H1 (cell line): ENCODE measurements at regions not wholly inside any gene's neighbourhood (a gene's known extent, or its start where the extent isn't known, plus 50 kb on each side); places are given as distances from the start of the nearest gene placed in this dataset.

Experiments used
- ATF3 ChIP-seq: IDR thresholded peaks from 2 replicates; pipeline ENCODE4 v1.6.1; 2011; ENCODE audit warnings: low read depth, mild to moderate bottlenecking, low read length; ENCODE audit not compliant: insufficient read depth
- BRCA1 ChIP-seq: IDR thresholded peaks from 2 replicates; pipeline ENCODE4 v1.6.1; 2012; ENCODE audit warnings: low read depth, low read length, improper control_type of control experiment
- CHD7 ChIP-seq: fragments of 300-600 bp; sonication (generic); IDR thresholded peaks from 2 replicates; pipeline ENCODE4 v1.7.1; 2012; ENCODE audit warnings: low read length, moderate library complexity, mild to moderate bottlenecking, inconsistent platforms; ENCODE audit not compliant: insufficient replicate concordance
- FOSL1 ChIP-seq: IDR thresholded peaks from 2 replicates; pipeline ENCODE4 v1.6.1; 2011; ENCODE audit warnings: mild to moderate bottlenecking, low read depth, low read length, moderate library complexity; ENCODE audit not compliant: insufficient read depth
- PHF8 ChIP-seq: fragments of 200-600 bp; sonication (generic); conservative IDR thresholded peaks from 2 replicates; pipeline ENCODE4 v1.7.1; 2012; ENCODE audit warnings: low read depth, mild to moderate bottlenecking, inconsistent platforms, low read length, moderate library complexity
- RAD21 ChIP-seq, 2 experiments: IDR thresholded peaks in 1 of 2; conservative IDR thresholded peaks in 1 of 2; 2 replicates each; pipeline ENCODE4 v1.6.1; 2011; ENCODE audit warnings: low read depth in 2 of 2, low read length in 2 of 2, improper control_type of control experiment in 1 of 2, inconsistent platforms in 1 of 2, mild to moderate bottlenecking in 1 of 2, moderate library complexity in 1 of 2
- SIN3A ChIP-seq, 2 experiments: IDR thresholded peaks in 1 of 2; conservative IDR thresholded peaks in 1 of 2; 2 replicates each; pipeline ENCODE4 v1.6.1; 2011 to 2012; ENCODE audit warnings: low read length in 2 of 2, improper control_type of control experiment in 1 of 2, low read depth in 1 of 2, mild to moderate bottlenecking in 1 of 2
- TBP ChIP-seq: IDR thresholded peaks from 2 replicates; pipeline ENCODE4 v1.6.1; 2011; ENCODE audit warnings: low read depth, low read length, improper control_type of control experiment
- ZNF274 ChIP-seq: IDR thresholded peaks from 2 replicates; pipeline ENCODE4 v1.7.0; 2012; ENCODE audit warnings: low read length, borderline replicate concordance; ENCODE audit errors: extremely low read depth

- TF ChIP-seq CHD7, result no peak
- no peak for TF ChIP-seq TBP
- no peak for TF ChIP-seq SIN3A (conservative IDR thresholded peaks at IDR 0.05 in 1 of 2, IDR thresholded peaks at IDR 0.05 in 1 of 2; ENCODE audit: low read depth in 1 of 2, low read length in 2 of 2)
- TF ChIP-seq FOSL1, result no peak
- TF ChIP-seq ZNF274, result no peak
- no peak for TF ChIP-seq RAD21 (IDR thresholded peaks at IDR 0.05 in 1 of 2, conservative IDR thresholded peaks at IDR 0.05 in 1 of 2; ENCODE audit: low read depth in 2 of 2, low read length in 2 of 2)
- no peak for TF ChIP-seq BRCA1
- TF ChIP-seq ATF3, result no peak
- no peak for TF ChIP-seq PHF8
- TF ChIP-seq, all 59 proteins: peak for 0
These were observed 289.6 kb upstream of the PROX1 start (continued) for GRCh38 chr1:213698092-213698702.
